HG03439 (cell line): ENCODE measurements at regions not wholly inside any gene's neighbourhood (a gene's known extent, or its start where the extent isn't known, plus 50 kb on each side); places are given as distances from the start of the nearest gene placed in this dataset.
A peak's percentile ranks its signal among the peaks of the same experiment; 100 is the strongest.
"Not testable (repeated sequence)": the region's sequence is repeated elsewhere in the genome, so short reads cannot be mapped to it uniquely, and the experiment has no call there.

ENCODE experiments used
- ATAC-seq: cut with Tn5 transposase; IDR thresholded peaks from one replicate; pipeline ENCODE4 v1.9.1; 2021; ENCODE audit warnings: mild to moderate bottlenecking, moderate library complexity; ENCODE audit not compliant: unreplicated experiment

GRCh38 chr11:104705490-104706190 is 192.6 kb downstream of the CASP12 start:
- peak; percentile 100 for ATAC-seq

GRCh38 chr11:104704888-104705287 is 193.4 kb downstream of the CASP12 start:
- no peak for ATAC-seq

GRCh38 chr11:104704146-104704830 is 194.0 kb downstream of the CASP12 start:
- no peak for ATAC-seq

GRCh38 chr11:104700609-104701008 is 197.7 kb downstream of the CASP12 start:
- ATAC-seq = no peak

- no peak for ATAC-seq
Measured at GRCh38 chr11:104699981-104700380, 198.3 kb downstream of the CASP12 start.

GRCh38 chr11:104695065-104695463 is 203.2 kb downstream of the CASP12 start:
- no peak for ATAC-seq

- ATAC-seq = no peak
Measured at GRCh38 chr11:104694259-104695064, 203.8 kb downstream of the CASP12 start.

- ATAC-seq = no peak
Measured at GRCh38 chr11:104692751-104693150, 205.5 kb downstream of the CASP12 start.

- ATAC-seq = no peak
Measured at GRCh38 chr11:104691129-104691528, 207.1 kb downstream of the CASP12 start.

- no peak for ATAC-seq
Measured at GRCh38 chr11:104690241-104690640, 208.0 kb downstream of the CASP12 start.

GRCh38 chr11:104688731-104689130 is 209.5 kb downstream of the CASP12 start:
- no peak for ATAC-seq

GRCh38 chr11:104682206-104682605 is 216.1 kb downstream of the CASP12 start:
- no peak for ATAC-seq

GRCh38 chr11:104679258-104679657 is 219.0 kb downstream of the CASP12 start:
- no peak for ATAC-seq

- no peak for ATAC-seq
Measured at GRCh38 chr11:104678408-104678807, 219.9 kb downstream of the CASP12 start.

GRCh38 chr11:104677069-104677468 is 221.2 kb downstream of the CASP12 start:
- ATAC-seq = not testable (repeated sequence)

GRCh38 chr11:104672897-104673296 is 225.4 kb downstream of the CASP12 start:
- no peak for ATAC-seq

GRCh38 chr11:104668797-104669463 is 229.3 kb downstream of the CASP12 start:
- no peak for ATAC-seq

GRCh38 chr11:104666624-104667023 is 231.6 kb downstream of the CASP12 start:
- no peak for ATAC-seq

GRCh38 chr11:104665641-104666040 is 232.6 kb downstream of the CASP12 start:
- ATAC-seq = no peak

GRCh38 chr11:104663190-104664140 is 234.8 kb downstream of the CASP12 start:
- no peak for ATAC-seq
